Activated CD8-positive, alpha-beta T cell treated with anti-CD3 and anti-CD28 coated beads, Interleukin-2, amount 10 ng/mL, durations not matched to agents 7 days and 5 days (primary cell): ENCODE measurements at regions not wholly inside any gene's neighbourhood (a gene's known extent, or its start where the extent isn't known, plus 50 kb on each side); places are given as distances from the start of the nearest gene placed in this dataset.

Source experiments
- ATAC-seq: fragments of 150-1000 bp; cut with Tn5 transposase; one replicate; pipeline ENCODE4 v1.10.0; 2021; ENCODE audit warnings: moderate library complexity
- CTCF ChIA-PET: fragments of 350-600 bp; sonication (Branson Sonifier 250); formaldehyde crosslinking; loops from one replicate; lab custom pipeline; 2021; ENCODE audit warnings: antibody characterized with exemption; lab: Charles Lee
- POLR2A ChIA-PET: fragments of 350-600 bp; sonication (Branson Sonifier 250); formaldehyde crosslinking; loops from one replicate; lab custom pipeline; 2021; ENCODE audit warnings: antibody characterized with exemption; lab: Charles Lee
- DNase-seq: peaks from one replicate; pipeline ENCODE4 v3.0.0-alpha.2; 2020
- H3K27ac Mint-ChIP-seq: one replicate; pipeline ENCODE4 v1.8.0; 2021; ENCODE audit warnings: mild to moderate bottlenecking, mixed read lengths
- H3K27me3 Mint-ChIP-seq: one replicate; pipeline ENCODE4 v1.8.0; 2021; ENCODE audit warnings: low read depth, mixed read lengths
- H3K36me3 Mint-ChIP-seq: one replicate; pipeline ENCODE4 v1.8.0; 2021; ENCODE audit warnings: low read depth, mixed read lengths
- H3K4me1 Mint-ChIP-seq: one replicate; pipeline ENCODE4 v1.8.0; 2021; ENCODE audit warnings: low read depth, mixed read lengths
- H3K4me3 Mint-ChIP-seq: one replicate; pipeline ENCODE4 v1.8.0; 2021; ENCODE audit warnings: mild to moderate bottlenecking, mixed read lengths
- H3K9me3 Mint-ChIP-seq: one replicate; pipeline ENCODE4 v1.8.0; 2022; ENCODE audit warnings: mixed read lengths; ENCODE audit not compliant: insufficient read depth

DNA sequence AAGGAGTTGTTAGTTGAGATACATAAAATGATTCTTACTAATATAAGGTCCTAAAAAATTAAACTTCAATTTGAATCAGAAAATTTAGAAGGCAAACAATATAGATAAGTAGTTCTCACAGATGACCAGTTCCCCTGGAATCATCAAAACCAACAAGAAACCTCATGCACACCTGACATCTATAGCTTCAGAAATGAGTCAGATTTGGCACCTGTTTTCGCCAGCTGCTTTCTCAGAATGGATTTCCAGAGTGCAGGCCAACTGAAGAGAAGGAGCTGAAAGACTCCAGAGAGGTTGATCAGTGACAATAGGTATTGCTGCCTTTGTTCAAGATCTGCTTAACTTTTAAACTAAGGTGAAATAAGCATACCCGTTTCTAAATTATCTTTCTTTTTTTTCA lies 192.4 kb downstream of the RDH14 start:
- ChIA-PET CTCF (no interaction called here), POLR2A (no interaction called here)
- no peak overlapping the region for H3K4me3 Mint-ChIP-seq
- H3K9me3 Mint-ChIP-seq = no peaks in the 10 kb centered on the region
- no peak for ATAC-seq
- H3K27ac Mint-ChIP-seq = no peak overlapping the region
- no peaks in the 10 kb centered on the region for H3K4me1 Mint-ChIP-seq
- no peaks in the 10 kb centered on the region for H3K36me3 Mint-ChIP-seq
- H3K27me3 Mint-ChIP-seq = peaks cover 7% of the 10 kb centered on the region
- no peak for DNase-seq

GRCh38 chr2:18365342-18365741 lies 195.1 kb downstream of the RDH14 start:
- H3K27ac Mint-ChIP-seq = no peak overlapping the region
- ChIA-PET POLR2A (no interaction called here), CTCF (no interaction called here)
- H3K36me3 Mint-ChIP-seq = no peaks in the 10 kb centered on the region
- no peak overlapping the region for H3K4me3 Mint-ChIP-seq
- DNase-seq = no peak
- no peak for ATAC-seq
- no peaks in the 10 kb centered on the region for H3K4me1 Mint-ChIP-seq
- H3K9me3 Mint-ChIP-seq = no peaks in the 10 kb centered on the region
- H3K27me3 Mint-ChIP-seq = peaks cover 3% of the 10 kb centered on the region

- Mint-ChIP-seq H3K9me3 (no peaks in the 10 kb centered on the region), H3K36me3 (no peaks in the 10 kb centered on the region)
- ATAC-seq = no peak
Observed at GRCh38 chr2:18363348-18363747, 197.1 kb downstream of the RDH14 start.

GRCh38 chr2:18362696-18363095 lies 197.8 kb downstream of the RDH14 start:
- ATAC-seq (no peak), DNase-seq (no peak)
- ChIA-PET POLR2A (no interaction called here), CTCF (no interaction called here)
- Mint-ChIP-seq H3K4me3 (no peak overlapping the region), H3K4me1 (no peaks in the 10 kb centered on the region), H3K27me3 (no peaks in the 10 kb centered on the region), H3K36me3 (no peaks in the 10 kb centered on the region), H3K27ac (no peak overlapping the region), H3K9me3 (no peaks in the 10 kb centered on the region)

More at GRCh38 chr2:18363348-18363747, 197.1 kb downstream of the RDH14 start:
- no peak overlapping the region for H3K27ac Mint-ChIP-seq
- ChIA-PET POLR2A (no interaction called here), CTCF (no interaction called here)
- no peak overlapping the region for H3K4me3 Mint-ChIP-seq
- no peaks in the 10 kb centered on the region for H3K4me1 Mint-ChIP-seq
- peaks cover under 1% of the 10 kb centered on the region for H3K27me3 Mint-ChIP-seq
- DNase-seq = no peak

DNA sequence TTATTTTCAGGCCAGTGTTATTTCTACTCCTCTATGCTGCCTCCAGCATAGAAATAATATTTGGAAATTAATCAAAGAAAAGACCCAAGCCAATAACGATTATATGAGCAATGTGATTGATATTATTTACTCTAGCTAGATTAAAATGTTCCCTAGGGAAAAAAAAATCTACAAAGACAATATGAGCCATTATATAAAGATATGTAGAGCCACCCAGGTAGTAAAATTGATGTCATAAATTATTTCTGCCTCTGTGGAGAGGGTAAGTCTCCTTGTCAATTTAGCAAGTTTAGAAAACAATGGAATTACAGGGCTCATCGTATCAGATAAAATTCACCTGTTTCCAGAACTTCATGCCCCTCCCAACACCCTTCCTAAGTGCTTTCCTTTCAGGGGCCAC lies 202.9 kb downstream of the RDH14 start:
- no peak overlapping the region for H3K27ac Mint-ChIP-seq
- ChIA-PET POLR2A (no interaction called here), CTCF (no interaction called here)
- H3K27me3 Mint-ChIP-seq = no peaks in the 10 kb centered on the region
- H3K9me3 Mint-ChIP-seq = no peaks in the 10 kb centered on the region
- no peaks in the 10 kb centered on the region for H3K36me3 Mint-ChIP-seq
- H3K4me3 Mint-ChIP-seq = no peak overlapping the region
- DNase-seq (no peak), ATAC-seq (no peak)
- H3K4me1 Mint-ChIP-seq = no peaks in the 10 kb centered on the region

DNA sequence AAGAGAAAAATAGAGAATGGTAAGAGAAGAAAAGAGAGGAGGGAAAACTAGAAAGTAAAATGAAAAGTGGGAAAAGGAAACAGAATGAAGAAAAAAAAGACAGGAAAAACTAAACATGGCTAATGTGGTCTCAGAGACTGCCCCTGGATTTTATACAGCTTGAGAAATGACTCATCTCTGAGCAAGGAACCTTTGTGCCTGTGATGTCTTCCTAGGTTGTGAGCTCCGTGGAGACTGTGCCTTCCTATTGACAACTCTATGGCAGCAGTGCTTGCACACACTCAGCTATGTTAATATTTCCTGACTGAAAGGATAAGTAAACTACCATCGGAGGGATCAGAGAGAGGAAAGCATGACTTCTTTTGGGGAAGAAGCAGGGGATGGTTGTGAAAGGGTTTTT lies 203.8 kb downstream of the RDH14 start:
- no peaks in the 10 kb centered on the region for H3K9me3 Mint-ChIP-seq
- H3K36me3 Mint-ChIP-seq = no peaks in the 10 kb centered on the region
- ChIA-PET CTCF (no interaction called here), POLR2A (no interaction called here)
- no peak overlapping the region for H3K4me3 Mint-ChIP-seq
- no peaks in the 10 kb centered on the region for H3K4me1 Mint-ChIP-seq
- H3K27ac Mint-ChIP-seq = no peak overlapping the region
- DNase-seq = no peak
- no peaks in the 10 kb centered on the region for H3K27me3 Mint-ChIP-seq
- no peak for ATAC-seq

DNA sequence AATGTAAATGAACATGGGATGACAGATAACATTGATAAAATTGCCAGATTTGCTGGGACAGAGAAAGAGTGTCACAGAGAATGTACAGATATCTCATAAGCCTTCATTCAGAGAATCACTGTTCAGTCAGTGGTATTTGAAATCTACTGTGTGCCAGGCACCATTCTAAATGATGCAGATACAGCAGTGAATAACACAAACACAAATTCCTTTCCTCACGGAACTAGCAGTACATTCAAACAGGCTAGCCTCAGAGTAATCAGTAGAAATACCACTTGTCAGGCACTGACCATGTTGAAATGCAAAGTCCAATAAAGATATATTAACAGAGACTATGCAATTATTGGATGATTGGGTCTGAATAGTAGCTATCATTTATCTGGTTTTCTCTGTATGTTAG lies 211.0 kb downstream of the RDH14 start:
- ATAC-seq = no peak

GRCh38 chr2:18346874-18347273 lies 213.6 kb downstream of the RDH14 start:
- DNase-seq = no peak
- ChIA-PET POLR2A (no interaction called here), CTCF (no interaction called here)
- no peaks in the 10 kb centered on the region for H3K4me1 Mint-ChIP-seq
- H3K4me3 Mint-ChIP-seq = no peak overlapping the region
- no peaks in the 10 kb centered on the region for H3K27me3 Mint-ChIP-seq
- H3K27ac Mint-ChIP-seq = no peak overlapping the region
- H3K9me3 Mint-ChIP-seq = no peaks in the 10 kb centered on the region
- no peaks in the 10 kb centered on the region for H3K36me3 Mint-ChIP-seq
- no peak for ATAC-seq

More for the DNA sequence above, 211.0 kb downstream of the RDH14 start:
- Mint-ChIP-seq H3K9me3 (no peaks in the 10 kb centered on the region), H3K4me1 (no peaks in the 10 kb centered on the region), H3K36me3 (no peaks in the 10 kb centered on the region), H3K4me3 (no peak overlapping the region), H3K27ac (no peak overlapping the region), H3K27me3 (no peaks in the 10 kb centered on the region)
- POLR2A ChIA-PET = no interaction called here
- no peak for DNase-seq
- CTCF ChIA-PET = no interaction called here

DNA sequence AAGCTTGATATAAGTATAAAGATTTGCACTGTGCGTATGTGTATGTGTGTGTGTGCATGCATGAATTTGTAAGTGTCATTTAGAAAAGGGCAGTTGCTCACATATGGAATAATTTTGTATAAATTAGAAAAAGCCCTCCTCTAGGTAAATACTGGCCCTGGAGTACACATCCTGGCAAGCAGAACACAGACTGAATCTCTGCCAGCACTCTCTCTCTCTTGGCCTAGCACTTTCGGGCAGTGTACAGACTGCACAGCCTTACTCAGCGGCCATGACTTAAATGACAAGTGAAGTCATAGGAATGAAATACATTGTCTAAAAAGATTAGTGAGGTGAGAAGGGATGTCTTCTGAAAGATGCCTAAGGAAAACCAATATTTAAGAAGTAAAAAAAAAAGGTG lies 214.1 kb downstream of the RDH14 start:
- no peaks in the 10 kb centered on the region for H3K27me3 Mint-ChIP-seq
- no peak overlapping the region for H3K4me3 Mint-ChIP-seq
- H3K9me3 Mint-ChIP-seq = no peaks in the 10 kb centered on the region
- no peak for DNase-seq
- H3K4me1 Mint-ChIP-seq = no peaks in the 10 kb centered on the region
- H3K27ac Mint-ChIP-seq = no peak overlapping the region
- no peaks in the 10 kb centered on the region for H3K36me3 Mint-ChIP-seq
- POLR2A ChIA-PET = no interaction called here
- ATAC-seq = no peak
- CTCF ChIA-PET = no interaction called here

DNA sequence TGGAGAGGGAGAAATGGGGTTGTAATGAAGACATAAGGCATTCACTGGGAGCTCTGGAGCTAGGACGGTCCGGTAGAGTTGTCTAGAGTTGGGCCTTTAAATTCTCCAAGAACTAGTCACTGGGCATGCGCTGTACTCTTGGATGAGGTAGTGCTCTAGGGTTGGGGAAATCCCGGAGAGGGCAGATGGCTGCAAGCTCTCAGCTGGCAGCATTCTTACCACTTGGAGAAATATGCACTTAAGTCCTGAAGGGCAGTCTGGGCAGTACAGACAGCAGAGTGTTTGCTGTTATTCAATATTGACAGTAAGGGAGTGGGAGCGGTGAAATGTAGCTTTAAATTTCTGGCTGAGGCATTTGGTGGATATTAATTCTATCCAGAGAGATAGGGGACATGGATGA lies 214.6 kb downstream of the RDH14 start:
- Mint-ChIP-seq H3K4me1 (no peaks in the 10 kb centered on the region), H3K36me3 (no peaks in the 10 kb centered on the region), H3K27ac (no peak overlapping the region), H3K4me3 (no peak overlapping the region), H3K27me3 (no peaks in the 10 kb centered on the region), H3K9me3 (no peaks in the 10 kb centered on the region)
- no peak for ATAC-seq
- CTCF ChIA-PET = no interaction called here
- DNase-seq = no peak
- POLR2A ChIA-PET = no interaction called here

GRCh38 chr2:18342901-18343300 lies 217.6 kb downstream of the RDH14 start:
- no peak for DNase-seq
- H3K4me3 Mint-ChIP-seq = no peak overlapping the region
- H3K4me1 Mint-ChIP-seq = no peaks in the 10 kb centered on the region
- ATAC-seq = no peak
- ChIA-PET POLR2A (no interaction called here), CTCF (no interaction called here)
- no peaks in the 10 kb centered on the region for H3K9me3 Mint-ChIP-seq
- no peaks in the 10 kb centered on the region for H3K36me3 Mint-ChIP-seq
- no peak overlapping the region for H3K27ac Mint-ChIP-seq
- no peaks in the 10 kb centered on the region for H3K27me3 Mint-ChIP-seq

- POLR2A ChIA-PET = no interaction called here
- CTCF ChIA-PET = no interaction called here
- Mint-ChIP-seq H3K4me1 (no peaks in the 10 kb centered on the region), H3K36me3 (no peaks in the 10 kb centered on the region), H3K4me3 (no peak overlapping the region), H3K9me3 (no peaks in the 10 kb centered on the region), H3K27ac (no peak overlapping the region), H3K27me3 (no peaks in the 10 kb centered on the region)
- ATAC-seq (no peak), DNase-seq (no peak)
Observed at GRCh38 chr2:18339326-18339725, 221.1 kb downstream of the RDH14 start.

GRCh38 chr2:18336975-18337374 lies 223.5 kb downstream of the RDH14 start:
- Mint-ChIP-seq H3K9me3 (no peaks in the 10 kb centered on the region), H3K27ac (no peak overlapping the region), H3K36me3 (no peaks in the 10 kb centered on the region), H3K4me1 (no peaks in the 10 kb centered on the region), H3K27me3 (no peaks in the 10 kb centered on the region), H3K4me3 (no peak overlapping the region)
- POLR2A ChIA-PET = no interaction called here
- CTCF ChIA-PET = no interaction called here
- DNase-seq = no peak
- no peak for ATAC-seq
